ENCODE measurements at regions not wholly inside any gene's neighbourhood (a gene's known extent, or its start where the extent isn't known, plus 50 kb on each side); places are given as distances from the start of the nearest gene placed in this dataset.
A peak's percentile ranks its signal among the peaks of the same experiment; 100 is the strongest.

DNA sequence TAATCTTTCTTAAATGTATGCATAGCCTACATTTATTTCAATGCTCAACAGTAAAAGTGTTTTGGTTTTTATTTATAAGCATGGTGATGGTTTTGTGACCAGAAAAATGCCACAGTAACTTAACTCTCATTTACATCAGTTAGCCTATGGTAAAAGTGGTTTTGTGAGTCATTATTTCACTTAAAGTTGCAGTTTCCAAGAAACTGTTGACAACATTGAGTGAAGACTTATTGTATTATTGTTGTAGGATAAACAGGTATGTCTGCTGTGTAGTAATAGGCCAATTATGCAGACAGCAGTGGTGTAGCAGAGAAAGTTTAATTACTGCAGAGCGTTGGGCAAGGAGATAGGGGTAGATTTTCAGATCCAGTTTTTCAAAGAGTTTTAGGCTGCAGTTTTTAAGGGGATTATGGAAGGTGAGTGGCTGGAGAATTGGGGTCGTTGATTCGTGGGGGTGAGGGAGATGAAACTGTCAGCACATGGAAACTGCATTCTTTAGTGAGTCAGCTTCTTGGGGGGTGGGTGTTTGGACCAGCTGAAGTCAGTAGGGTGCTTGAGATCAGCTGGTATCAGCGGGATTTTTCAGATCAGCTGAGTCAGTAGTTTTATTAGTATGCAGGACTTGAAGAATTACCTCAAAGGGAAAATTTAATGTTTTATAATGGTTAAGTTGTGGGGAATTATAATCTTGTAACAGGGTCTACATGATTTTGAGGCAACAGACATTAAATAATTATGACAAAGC is 168.7 kb upstream of the FMN2 start:
- DNase-seq (ENCODE audit: low read depth, low spot score) = no peak

DNA sequence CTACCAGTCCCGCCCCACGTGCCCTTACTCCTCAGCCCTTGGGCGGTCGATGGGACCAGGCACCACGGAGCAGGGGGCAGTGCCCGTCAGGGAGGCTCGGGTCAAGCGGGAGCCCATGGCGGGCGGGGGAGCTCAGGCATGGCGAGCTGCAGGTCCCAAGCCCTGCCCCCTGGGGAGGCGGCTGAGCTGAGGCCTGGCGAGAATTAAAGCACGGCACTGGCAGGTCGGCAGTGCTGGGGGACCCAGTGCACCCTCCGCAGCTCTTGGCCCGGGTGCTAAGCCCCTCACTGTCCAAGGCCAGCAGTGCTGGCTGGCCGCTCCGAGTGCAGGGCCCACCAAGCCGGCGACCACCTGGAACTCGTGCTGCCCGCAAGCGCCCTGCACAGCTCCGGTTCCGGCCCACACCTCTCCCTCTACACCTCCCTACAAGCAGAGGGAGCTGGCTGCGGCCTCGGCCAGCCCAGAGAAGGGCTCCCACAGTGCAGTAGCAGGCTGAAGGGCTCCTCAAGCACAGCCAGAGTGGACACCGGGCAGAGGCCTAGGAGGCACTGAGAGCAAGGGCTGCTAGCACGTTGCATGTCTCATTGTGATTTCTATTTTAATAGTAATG is 166.8 kb upstream of the FMN2 start:
- DNase-seq (ENCODE audit: low read depth, low spot score) = no peak

DNA sequence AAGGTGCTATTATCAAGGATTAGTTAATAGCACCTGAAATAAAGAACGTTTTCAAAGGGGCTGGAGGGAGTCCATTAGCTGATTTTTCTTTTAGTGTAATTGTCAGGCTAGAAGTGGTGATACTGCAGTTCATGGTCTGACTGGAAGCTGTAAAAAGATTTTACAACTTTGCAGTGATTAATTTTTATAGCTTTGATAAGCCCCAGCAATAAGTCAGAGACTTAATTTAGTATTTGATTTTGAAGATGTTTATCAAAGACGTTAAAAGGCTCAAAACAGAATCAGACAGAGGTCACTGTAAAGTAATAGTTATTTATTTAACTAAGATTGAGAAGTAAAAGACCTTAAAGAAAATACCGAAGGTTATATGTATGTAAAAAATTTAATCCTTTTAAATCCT is 165.5 kb upstream of the FMN2 start:
- DNase-seq (ENCODE audit: low read depth, low spot score) = no peak

DNA sequence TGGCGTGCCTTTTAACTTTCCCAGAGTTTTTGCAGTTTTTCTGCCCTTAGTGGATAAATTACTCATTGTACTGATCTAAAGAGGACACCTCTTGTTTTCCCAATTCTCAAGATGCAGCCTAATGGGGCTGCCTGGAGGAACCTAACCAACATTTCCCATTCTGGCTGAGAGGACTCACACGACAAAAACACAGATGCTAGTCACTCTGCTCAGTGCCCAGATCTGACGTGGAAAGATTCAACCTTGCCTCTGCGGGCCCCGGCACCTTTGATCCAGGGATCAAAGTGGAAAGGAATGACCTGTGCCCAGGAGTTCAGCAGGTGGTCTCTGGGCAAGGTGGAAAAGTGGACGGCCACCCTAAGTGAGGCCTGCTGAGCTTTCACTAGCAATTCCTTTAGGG is 162.4 kb upstream of the FMN2 start:
- no peak for DNase-seq (ENCODE audit: low read depth, low spot score)

DNA sequence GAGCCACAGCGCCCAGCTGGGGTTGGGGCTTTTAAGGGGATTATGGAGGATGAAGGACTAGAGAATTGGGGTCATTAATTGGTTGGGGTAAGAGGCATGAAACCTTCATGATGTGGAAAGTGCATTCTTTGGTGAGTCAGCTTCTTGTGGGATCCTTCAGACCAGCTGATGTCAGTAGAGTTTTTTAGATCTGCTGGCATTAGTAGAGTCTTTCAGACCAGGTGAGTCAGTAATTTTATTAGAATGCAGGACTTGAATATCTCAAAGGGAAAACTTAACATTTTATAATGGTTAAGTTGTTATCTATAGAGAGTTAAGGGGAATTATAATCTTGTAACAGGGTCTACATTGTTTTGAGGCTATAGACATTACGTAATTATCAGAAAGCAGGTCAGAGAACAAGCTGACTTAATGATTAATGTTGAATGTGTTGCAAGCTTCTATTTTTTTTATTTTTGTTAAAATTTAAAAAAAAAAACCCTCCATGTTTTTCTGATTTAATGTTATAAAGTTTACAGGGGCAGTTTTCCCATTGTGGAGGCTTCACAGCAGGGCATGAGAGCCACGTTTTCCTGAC is 160.9 kb upstream of the FMN2 start:
- no peak for DNase-seq (ENCODE audit: low read depth, low spot score)

DNA sequence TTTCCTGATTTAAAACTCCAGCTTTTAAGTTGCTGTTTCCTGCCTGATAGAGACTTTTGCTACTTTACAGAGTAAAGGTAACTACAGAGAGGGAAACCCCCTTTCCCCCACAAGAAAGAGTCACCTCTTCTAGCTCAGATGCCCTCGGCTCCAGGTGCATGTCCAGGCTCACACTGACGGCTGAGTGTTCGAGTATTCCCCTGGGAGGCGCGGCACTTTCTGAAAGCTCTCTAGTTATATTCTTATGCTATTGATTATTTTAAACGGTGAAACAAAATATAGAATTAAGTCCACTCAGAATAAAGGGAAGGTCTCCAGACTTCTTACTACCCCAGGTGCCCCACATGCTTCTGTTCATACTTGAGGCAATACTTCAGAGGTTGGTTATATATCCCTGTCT is 160.3 kb upstream of the FMN2 start:
- no peak for DNase-seq (ENCODE audit: low read depth, low spot score)

DNA sequence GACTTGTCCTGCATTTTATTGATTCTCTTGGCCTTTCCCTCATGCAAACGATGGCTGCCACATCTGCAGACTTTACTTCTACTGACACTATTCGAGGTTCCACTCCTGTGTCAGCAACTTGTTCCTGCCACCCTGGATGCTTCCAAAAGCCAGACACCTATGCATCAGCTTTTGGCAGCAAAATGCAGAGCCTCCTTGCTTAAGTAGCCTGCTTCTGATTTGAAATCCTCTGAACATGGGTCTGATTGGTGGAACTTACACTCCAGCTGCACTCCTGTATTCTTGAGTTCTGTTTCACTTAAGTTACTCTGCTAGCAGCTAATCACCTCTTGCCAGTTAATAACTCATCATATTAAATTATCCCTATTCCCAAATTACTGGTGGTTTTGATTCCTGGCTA is 152.1 kb upstream of the FMN2 start:
- DNase-seq (ENCODE audit: low read depth, low spot score) = no peak

DNA sequence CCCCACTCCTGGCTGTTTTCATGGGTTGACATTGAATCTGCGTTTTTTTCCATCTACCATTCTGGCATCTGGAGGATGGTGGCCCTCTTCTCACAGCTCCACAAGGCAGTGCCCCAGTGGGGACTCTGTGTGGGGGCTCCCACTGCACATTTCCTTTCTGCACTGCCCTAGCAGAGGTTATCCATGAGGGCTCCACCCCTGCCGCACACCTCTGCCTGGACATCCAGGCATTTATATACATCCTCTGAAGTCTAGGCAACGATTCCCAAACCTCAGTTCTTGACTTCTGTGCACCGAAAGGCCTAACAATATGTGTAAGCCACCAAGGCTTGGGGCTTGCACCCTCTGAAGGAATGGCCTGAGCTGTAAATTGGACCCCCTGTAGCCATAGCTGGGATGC is 147.9 kb upstream of the FMN2 start:
- no peak for DNase-seq (ENCODE audit: low read depth, low spot score)

DNA sequence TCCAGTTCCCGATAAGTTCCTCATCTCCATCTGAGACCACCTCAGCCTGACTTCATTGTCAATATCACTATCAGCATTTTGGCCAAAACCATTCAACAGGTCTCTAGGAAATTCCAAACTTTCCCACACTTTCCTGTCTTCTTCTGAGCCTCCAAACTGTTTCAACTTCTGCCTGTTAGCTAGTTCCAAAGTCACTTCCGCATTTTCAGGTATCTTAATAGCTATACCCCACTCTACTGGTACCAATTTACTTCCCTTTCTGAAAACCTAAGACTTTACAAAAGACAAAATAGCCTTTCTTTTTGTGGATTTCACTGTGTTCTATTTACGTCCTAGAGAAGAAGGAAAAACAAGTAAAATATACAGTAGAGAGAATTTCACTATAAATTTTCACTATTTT is 147.0 kb upstream of the FMN2 start:
- no peak for DNase-seq (ENCODE audit: low read depth, low spot score)

DNA sequence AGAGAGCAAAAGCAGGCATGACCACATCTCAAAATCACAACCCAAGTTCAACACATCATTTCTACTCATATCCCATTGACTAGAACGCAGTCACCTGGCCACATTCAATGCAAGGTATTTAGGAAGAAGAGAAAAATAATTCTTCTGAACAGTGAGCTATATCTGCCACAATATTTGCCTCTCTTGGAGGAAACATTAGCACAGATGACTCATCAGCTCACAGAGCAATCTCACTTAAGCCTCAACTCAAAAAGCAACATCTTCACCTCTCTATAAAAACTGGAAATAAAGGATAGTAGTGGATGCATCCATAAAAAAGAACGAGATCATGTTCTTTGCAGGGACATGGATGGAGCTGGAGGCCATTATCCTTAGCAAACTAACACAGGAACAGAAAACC is 143.9 kb upstream of the FMN2 start:
- no peak for DNase-seq (ENCODE audit: low read depth, low spot score)

DNA sequence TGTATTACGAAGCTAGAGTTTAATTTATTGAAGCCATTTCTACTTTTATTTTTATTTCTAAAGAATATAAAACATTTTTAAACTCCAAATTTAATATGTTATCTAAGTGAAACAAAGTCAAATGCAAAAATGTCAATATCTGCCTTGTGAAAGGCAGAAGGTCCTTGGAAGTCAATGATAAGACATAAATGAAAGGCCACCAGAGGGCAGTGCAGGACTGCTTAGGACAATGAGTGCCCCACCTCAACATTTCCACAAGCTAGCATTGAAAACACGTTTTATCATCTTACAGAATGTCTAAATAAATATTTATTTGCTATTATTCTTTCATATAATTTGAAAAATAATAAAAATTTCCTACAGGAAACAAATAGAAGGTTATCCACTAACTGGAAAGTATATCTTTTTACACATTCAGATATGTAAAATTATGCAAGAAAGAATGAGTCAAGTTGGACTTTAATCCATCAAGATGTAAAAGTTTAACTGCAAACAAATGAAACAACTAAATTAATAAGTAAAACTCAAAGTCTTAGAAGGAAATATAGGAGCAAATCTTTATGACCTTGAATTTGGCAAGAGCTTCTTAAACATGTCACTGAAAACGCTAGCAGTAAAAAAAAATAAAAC is 140.1 kb upstream of the FMN2 start:
- DNase-seq (ENCODE audit: low read depth, low spot score) = peak; percentile 39

DNA sequence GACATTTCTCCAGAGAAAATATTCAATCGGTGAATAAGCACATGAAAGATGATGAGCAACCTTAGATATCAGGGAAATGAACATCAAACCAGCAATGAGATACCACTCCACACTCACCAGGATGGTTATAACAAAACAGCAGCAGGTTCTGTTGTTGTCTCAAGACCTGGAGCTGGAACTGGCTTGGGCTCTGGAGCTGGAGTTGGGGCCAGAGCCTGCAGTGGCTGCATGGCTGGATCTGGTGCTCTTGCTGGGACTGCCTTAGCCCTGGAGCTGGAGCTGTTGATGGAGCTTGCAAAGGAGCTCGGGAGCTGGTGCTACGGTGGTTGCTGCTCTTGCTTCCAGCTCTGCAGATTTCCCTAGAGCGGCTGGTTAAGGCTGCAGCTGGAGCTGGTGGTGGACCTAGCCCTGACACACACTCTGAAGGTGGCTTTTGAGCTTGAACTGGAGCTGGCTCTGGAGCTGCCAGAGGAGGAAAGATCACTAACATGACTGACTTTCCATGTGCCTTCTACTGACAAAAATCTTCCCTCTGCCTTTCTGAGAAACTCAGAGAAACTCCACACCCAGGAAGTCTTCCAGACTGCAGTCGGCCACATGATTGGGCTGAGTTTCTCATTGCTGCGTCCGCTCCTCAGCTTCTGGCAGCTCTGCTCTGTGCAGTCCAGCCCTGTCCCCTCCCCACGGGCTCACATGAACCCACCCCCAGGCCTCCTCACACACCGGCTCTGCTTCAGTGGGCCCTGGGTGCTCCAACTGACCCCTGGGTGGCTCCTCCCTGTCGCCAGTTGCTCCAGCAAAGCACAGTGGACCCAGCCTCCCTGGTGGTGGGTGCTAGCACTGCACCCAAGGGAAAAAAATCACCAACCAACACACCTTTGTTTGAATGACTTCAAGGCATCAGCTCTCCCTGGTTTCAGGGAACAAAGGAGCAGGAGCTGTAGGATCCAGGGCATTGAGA is 139.1 kb upstream of the FMN2 start:
- DNase-seq (ENCODE audit: low read depth, low spot score) = no peak

DNA sequence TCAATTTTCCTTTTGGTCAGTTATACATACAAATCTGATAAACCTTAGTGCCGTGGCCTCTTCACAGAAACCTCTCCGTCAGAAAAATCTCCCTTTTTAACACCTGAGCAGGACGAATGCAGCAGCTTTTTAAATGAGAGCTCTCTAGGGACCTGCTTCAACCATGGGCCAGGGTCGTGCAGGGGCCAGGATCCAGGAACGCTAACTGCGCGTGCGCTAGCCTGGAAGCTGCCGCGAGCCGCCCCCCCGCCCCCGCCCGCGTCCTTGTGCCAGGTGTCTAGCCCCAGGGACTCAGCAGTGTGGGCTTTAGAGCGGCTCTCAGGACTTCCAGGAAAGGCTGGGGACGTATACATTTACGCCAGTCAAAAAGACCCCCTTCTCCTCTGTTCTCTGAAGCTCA is 136.8 kb upstream of the FMN2 start:
- no peak for DNase-seq (ENCODE audit: low read depth, low spot score)

DNA sequence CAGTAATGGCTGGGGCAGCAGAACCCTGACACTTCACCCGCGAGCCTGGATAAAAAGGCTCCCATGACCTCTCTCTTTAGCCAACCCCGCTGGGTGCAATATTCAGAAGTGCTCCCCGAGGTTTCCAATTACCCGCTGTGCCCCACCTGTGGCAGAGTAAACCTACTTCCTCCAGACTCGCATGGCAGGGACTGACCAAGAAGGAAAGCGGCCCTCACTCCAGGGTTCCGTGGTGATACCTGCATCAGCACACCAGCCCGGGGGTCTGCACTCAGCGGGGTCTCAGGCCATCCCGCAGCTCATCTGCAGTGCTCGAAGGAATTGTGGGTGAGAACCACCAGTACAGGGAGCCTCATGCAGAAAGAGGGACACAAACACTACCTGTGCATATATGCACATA is 136.3 kb upstream of the FMN2 start:
- DNase-seq (ENCODE audit: low read depth, low spot score) = no peak

DNA sequence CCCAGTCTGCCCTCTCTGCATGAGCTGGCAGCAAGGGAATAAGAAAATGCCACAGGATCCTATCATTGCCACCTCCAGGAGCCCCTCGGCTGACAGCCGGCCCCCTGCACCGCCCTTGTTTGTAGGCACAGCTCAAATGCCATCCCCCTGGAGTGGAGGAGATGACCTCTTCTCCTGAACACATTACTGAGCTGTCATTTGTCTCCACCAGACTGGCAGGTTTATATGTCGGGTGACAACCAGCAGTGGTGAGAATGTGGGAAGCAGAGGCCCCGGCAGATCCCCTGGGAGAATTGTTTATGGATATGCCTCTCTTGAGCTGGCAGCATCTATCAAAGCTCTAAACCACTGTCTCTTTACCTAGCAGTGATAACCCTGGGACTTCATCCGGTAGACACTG is 135.4 kb upstream of the FMN2 start:
- no peak for DNase-seq (ENCODE audit: low read depth, low spot score)

DNA sequence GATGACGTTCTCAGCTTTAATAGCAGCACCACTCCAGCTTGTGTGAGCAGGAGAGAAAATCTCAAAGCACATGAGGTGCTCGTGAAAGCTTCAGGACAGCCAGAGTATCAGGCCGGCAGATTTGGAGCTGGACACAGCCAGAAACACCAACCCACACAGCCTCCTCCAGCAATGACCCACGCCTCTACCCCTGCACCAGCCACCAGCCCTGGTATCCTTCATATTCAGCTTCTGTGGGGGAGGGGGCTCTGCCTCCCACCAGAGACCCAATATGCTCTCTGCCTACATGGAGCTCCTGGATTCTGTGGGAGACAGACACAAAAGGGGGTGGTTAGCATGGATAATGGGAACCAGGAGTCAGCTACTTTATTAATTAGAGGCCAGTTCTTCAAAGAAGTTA is 133.6 kb upstream of the FMN2 start:
- DNase-seq (ENCODE audit: low read depth, low spot score) = no peak

DNA sequence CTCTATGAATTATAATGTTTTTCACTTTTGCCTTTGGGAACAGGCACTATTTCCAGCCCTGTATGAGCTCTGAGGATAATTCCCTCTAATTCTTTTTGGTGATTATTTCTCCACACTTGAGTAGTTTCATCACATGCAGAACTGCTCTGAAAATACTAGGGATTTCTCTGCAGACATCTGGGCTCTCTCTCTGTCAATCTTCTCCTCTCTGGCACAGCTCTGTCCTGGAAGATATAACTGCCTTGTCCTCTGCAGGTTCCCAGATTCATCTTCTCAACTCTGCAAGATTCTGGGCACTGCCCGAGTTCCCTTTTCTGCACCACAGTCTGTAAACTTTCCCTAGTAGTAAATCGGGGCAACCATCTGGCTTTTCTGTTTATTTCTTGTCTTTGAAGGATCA is 131.3 kb upstream of the FMN2 start:
- no peak for DNase-seq (ENCODE audit: low read depth, low spot score)

DNA sequence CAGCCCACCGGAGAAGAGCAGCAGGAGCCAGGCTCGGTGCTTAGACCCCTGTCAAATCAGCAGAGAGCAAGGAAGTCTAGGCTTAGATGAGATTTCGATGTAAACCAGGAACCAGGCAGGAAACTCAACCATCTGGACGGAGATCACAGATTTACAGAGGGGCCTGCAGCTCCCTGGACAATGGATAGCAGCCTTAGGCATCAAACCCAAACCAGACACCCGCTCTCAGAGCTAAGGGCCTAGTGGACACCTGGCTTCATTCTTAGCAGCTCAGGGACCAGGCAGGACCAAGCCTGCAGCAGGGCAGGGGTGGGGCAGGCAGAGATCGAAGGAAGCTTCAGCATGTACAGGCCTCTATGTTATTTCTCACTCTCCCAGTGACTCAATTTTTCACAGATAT is 127.8 kb upstream of the FMN2 start:
- DNase-seq (ENCODE audit: low read depth, low spot score) = no peak

DNA sequence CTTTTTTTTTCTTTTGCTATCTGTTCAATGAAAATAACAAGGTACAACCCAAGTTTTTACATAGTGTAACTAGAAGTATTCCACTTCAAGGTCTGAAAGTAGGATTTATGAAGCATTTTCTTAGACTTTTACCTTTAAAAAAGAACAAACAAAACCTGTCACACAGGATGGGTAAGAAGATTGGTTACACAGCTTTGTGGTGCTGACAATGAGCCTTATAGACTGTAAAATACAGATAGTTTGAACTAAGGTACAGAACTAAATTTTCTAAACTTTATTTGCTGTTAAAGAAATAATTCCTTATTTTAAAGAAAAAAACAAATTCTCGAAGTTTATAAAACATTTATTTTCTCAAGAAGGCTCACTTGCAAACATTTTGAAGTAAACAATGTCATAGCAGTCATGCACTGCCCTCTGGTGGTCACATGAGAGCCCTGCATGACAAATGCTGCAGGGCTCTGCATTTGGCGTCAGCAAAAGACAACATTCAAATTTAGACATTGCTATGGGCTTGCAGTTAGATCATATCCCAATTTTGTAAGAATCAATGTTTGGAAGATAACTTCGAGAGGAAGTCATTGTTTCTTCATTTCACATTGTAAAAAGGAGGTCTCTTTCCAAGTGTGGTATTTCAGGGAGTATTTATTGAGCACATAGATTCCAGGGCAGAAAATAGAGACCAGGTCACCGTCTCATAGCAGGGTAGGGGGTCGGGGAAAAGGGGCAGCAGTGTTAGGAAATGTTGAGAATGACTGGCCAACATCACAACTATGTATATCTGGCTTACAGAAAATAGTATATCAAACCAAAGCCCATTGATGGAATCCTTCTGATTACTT is 115.3 kb upstream of the FMN2 start:
- peak; percentile 23 for DNase-seq (ENCODE audit: low read depth, low spot score)

DNA sequence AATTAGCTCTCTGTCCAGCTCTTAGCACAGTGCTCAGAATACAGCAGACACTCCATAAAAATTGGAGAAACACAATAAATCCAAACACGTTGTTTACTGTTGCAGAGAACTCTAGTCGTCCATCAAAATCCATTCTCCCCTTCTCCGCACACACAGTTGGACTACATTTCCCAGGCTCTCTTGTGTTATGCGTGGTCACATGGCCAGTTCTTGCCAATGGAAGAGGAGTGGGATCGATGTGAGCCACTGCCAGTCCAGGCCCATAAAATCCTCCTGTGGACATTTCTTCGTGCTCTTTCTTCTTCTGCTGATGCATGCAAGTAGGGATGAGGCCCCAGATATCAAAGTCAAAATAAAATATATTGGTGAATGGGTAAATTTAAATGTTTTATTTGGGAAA is 114.3 kb upstream of the FMN2 start:
- DNase-seq (ENCODE audit: low read depth, low spot score) = no peak

DNA sequence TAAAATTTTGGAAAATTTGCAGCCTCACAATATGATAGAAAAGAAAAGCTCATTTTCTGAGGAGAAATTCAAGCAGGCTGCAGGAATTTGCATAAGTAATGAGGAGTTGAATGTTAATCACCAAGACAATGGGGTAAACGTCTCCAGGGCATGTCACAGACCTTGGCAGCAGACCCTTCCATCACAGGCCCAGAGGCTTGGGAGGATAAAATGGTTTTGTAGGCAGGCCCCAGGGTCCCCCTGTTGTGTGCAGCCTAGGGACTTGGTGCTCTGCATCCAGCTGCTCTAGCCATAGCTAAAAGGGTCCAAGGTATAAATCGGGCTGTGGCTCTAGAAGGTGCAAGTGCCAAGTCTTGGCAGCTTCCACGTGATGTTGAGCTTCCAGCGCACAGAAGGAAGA is 112.2 kb upstream of the FMN2 start:
- no peak for DNase-seq (ENCODE audit: low read depth, low spot score)

Data from smooth muscle cell of the brain vasculature (primary cell).